HG02885 (cell line): ENCODE measurements at regions not wholly inside any gene's neighbourhood (a gene's known extent, or its start where the extent isn't known, plus 50 kb on each side); places are given as distances from the start of the nearest gene placed in this dataset.
A peak's percentile ranks its signal among the peaks of the same experiment; 100 is the strongest.
"Not testable (repeated sequence)": the region's sequence is repeated elsewhere in the genome, so short reads cannot be mapped to it uniquely, and the experiment has no call there.

ENCODE experiments used
- ATAC-seq: cut with Tn5 transposase; IDR thresholded peaks from one replicate; pipeline ENCODE4 v1.9.1; 2021; ENCODE audit warnings: mild to moderate bottlenecking; ENCODE audit not compliant: unreplicated experiment, poor library complexity

DNA sequence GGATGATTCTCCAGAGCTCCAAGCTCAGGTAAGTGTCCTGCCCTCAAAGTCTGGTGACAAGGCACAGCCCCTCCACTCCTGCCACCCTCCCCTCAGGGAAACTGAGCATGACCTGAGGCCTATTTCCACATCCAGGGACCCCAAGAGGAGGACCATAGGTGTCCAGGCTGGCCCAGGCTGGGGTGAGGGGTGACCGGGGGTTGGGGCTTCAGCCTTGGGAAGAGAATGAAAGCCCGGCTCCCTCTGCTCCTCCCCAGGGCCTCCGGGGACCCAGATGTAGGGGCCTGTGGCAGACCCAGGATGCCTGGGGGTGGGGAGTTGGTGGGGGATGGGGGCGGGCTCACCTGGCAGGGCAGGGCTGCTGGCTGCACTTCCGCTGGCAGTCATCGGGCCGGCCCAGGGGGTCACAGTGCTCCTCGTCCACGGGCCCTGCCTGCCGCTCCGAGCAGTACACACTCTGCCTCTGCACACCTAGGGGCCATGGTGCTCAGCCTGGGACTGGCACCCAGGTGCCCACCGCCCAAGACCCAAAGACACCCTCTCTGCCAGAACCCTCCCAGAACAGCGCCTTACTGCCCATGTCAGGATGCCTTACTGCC is 116.5 kb upstream of the AKAP13 start:
- ATAC-seq = not testable (repeated sequence)

DNA sequence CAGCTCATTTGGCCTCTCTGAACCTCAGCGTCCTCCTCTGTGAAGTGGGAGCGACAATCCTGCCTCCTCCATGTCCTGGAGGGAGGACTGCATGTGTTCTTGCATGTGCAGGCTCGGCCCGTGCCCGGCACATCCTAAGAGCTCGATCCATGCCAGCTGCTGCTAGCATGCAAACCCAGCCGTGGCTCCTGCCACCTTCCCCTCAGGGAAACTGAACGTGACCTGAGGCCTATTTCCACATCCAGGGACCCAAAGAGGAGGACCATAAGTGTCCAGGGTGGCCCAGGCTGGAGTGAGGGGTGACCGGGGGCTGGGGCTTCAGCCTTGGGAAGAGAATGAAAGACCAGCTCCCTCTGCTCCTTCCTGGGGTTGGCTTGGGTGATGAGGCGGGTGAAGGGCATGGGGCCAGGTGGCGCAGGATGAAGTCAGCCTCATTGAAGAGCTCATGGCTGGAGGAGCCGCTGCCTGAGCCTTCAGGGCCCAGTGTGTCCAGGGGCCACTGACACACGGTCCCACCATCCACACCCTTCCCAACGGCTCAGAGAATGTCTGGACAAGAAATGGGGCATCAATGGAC is 115.7 kb upstream of the AKAP13 start:
- ATAC-seq = not testable (repeated sequence)

DNA sequence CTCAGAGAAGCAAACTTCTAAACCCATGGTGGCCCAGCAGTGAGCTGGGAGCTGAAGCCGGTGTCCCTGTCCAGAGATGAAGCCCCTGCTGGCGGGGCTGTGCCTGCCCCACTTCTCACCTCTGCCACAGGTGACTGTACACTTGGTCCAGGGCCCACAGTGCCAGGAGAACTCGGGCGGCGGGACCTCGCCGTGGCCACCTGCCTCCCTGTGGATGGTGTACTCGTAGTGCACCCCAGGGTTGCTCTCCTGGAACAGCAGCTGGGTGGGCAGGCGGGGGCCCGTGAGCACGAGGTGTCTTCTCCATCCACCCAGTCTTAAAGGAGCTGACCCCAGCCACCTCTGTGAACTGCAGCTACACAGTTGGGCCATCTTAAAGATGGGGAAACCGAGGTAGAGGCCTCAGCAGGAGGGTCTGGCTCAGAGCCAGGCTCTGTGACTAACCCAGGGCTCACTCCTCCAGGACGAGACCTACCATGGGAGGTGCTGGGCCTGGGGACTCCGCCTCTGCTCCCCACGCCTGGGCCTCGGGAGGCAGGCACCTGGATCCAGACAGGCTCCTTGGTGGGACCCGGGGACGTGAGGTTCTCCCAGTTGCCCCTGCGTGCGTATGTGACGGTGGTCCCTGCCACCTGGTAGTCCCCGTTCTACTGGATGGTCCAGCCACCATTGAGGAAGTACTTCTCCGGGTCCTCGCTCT is 113.1 kb upstream of the AKAP13 start:
- not testable (repeated sequence) for ATAC-seq

DNA sequence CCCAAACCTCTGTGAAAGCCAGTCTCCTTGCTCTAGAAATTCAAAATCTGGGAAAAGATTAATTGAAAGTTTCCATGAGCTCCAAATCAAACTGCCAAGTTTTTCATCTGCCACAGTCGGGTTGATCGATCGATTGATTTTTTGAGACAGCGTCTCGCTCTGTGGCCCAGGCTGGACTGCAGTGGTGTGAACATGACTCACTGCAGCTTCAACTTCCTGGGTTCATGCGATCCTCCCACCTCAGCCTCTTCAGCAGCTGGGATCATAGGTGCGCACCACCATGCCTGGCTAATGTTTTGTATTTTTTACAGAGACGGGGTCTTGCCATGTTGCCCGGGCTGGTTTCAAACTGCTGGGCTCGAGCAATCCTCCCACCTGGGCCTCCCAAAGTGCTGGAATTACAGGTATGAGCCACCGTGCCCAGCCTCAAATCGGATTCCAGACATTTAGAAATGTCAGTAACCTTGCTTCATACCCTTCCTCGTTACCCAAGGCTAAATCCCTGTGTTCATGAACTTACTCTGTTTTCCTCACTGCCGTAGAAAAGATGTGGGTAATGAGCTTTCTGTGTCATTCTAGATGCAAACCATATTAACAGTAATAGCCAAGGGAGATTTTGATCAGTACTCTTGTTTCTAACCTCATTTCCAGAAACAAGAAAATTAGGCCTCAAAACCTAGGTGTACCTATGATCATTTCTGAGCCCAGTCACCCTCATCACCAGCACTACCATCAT is 105.9 kb upstream of the AKAP13 start:
- no peak for ATAC-seq

DNA sequence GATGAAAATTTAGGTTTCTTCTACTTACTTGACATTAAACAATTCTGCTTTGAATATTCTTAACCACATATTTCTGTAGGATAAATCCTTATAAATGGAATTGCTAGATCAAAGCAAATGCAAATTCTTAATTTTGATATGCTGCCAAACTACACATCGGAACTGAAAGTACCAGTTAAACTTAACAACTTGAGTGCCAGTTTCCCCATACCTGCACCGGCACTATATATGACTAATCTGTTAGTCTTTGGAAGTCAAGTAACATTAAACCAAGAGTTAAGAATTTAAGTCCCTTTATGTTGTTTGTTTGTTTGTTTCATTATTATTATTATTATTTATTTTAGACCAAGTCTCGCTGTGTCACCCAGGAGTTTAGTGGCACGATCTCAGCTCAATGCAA is 103.9 kb upstream of the AKAP13 start:
- no peak for ATAC-seq

DNA sequence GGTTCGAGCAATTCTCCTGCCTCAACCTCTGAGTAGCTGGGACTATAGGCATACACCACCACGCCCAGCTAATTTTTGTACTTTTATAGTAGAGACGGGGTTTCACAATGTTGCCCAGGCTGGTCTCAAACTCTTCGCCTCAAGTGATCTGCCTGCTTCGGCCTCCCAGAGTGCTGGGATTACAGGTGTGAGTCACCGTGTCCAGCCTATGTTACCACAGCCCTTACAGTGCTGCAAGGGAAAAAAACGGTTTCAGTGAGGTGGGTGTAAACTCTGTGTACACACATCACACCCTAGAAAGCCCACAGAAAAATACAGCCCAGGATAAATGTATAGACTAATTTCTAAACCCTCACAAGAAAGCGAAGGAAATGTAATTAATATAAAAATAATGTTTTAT is 103.5 kb upstream of the AKAP13 start:
- no peak for ATAC-seq

DNA sequence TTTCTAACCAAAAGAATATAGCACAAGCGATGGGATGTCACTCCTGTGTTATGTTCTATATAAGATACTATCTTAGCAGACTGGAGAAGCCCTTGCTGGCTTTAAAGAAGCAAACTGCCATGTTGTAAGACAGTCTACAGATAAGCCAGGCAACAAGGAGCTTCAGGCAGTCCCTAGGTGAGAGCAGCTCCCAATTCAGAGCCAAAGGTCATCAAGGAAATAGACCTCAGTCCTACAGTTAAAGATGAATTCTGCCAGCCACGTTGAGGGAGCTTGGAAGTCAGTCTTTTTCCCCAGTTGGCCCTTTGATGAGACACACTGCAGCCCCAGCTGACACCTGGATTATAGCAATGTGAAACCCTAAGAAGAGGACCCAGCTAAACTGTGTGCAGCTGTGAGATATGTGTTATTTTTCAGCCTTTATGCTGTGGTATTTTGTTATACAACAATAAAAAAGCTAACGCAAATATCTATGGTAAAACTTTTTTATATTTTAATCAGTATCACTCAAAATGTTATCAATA is 102.5 kb upstream of the AKAP13 start:
- ATAC-seq = no peak

DNA sequence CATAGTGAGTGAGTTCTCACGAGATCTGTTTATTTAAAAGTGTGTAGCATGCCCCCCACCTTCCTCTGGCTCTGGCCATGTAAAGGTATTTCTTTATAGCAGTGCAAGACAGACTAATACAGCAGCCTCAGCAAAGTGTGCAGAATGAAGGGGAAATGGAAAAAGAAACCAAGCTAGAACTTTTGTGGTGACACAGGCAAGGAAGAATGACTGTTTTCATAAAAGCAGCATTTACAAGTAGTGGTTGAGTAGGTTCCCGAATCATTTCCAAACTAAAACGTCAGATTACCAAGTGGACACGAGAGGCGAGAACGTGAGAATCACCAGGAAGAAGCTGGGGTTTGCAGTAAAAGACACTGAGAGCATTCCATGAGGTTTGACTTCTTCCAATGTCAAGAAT is 100.2 kb upstream of the AKAP13 start:
- peak; percentile 60 for ATAC-seq

DNA sequence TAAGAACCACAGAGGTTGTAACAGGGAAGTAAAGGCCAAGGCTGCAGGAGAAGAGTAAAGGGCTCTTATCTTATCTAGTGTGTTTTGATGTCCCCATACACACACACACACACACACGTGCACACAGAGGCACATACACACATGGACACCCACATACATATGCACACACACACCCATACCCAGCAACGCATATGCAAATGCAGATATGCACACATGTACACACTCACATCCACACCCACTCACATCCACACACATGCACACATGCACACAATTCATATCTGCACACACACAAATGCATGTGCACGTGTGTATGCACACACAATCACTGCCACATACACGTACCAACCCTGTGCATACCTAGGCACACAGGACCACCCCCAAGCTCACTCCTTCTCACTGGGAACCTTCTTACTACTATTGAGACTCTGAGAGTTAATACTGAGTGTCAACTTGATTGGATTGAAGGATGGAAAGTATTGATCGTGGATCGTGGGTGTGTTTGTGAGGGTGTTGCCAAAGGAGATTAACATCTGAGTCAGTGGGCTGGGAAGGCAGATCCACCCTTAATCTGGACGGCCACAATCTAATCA is 99.0 kb upstream of the AKAP13 start:
- no peak for ATAC-seq

DNA sequence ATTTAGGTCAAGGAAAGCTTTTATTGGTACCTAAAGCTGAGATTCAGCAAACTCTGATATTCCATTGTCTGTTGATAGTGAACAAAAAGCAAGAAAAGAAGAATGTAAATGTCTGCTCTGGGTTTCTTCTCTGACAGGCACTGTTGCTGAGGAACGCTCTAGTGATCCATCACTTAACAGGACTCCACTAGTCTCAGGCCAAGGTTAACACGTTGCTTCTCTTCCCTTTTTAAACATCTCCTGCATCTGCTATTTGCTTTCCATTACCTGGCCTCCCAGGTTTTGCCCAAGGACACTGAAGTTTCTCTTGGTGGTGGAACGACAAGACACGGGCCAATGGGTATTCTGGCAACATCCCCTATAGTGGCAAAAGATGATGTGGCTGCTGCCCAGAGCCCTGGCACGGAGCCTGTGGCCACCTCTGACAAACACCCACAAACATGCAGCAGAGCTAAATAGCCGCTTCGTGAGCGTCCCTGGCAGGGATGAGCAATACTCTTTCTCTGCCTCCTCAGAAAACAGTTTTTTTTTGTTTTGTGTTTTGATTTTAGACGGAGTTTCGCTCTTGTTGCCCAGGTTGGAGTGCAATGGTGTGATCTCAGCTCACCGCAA is 97.8 kb upstream of the AKAP13 start:
- ATAC-seq = no peak

DNA sequence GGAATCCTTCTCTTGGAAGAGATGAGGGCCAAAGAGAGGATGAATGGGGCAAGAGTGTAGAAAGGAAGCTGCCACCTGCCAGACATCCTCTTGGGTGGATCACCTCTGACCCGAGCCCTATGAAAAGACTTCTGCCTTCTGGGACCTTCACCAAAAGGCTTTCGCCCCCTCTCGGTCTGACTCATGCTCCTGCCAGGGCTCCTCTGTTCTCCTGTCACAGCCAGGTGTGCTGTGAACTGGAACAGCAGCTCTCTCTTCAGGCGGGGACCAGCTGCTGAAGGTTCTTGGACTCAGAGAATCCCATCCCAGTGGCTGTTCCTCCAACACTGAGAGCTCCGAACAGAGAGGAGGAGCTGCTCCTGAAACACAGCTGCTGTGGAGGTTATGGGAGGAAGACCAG is 96.6 kb upstream of the AKAP13 start:
- peak; percentile 70 for ATAC-seq

DNA sequence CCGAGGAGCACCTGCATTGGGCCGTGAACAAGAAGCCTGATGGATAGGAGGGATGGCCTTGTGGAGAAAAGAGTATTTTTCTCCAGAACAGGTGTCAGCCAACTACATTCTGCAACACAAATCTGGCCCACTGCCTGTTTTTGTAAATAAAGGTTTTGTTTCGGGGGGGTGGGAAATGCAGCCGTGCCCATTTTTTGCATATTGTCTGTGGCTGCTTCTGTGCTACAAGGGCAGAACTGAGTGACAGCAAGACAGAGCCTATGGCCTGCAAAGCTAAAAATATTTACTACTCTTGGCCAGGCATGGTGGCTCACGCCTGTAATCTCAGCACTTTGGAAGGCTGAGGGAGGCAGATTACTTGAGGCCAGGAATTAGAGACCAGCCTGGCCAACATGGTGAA is 95.9 kb upstream of the AKAP13 start:
- ATAC-seq = peak; percentile 72

DNA sequence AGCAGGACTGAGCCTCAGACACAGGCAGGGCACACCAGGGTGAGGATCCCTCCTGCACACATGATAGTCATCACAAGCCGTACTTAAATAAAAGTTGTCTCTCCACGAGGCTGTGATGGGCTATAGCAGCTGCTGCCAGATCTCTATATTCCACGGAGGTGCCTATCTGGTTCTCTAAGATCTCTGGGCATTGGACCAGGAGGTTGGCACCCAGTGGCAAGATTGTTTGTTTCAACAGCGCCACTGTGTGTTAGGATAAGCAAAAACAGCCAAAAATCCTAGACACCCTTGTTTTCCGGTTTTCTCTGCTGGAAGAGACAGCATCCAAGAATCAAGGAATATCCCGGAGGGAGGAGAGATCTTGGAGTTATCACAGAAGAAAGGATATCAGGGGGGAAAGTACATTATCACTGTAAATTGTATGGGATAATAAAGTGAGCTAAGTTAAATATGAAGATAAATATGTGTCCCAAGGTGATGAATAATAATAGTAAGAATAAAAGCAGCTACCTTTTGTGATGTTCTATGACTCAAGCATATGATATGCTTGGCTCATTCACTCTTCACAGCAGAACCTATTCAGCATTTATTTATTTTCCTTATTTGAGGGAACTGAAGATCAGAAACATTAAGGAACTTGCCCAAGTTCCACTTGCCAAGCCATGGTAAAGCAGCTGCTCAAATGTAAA is 90.6 kb upstream of the AKAP13 start:
- no peak for ATAC-seq

DNA sequence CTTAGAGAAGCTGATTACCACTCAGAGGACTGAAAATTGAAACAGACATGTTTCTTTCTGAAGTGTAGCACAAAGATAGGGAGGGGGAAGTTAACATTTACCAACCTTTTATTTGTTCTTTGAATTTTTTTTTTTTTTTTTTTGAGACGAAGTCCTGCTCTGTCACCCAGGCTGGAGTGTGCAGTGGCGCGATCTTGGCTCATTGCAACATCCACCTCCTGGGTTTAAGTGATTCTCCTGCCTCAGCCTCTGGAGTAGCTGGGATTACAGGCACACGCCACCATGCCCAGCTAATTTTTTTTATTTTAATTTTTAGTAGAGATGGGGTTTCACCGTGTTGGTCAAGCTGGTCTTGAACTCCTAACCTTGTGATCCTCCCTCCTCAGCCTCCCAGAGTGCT is 87.8 kb upstream of the AKAP13 start:
- ATAC-seq = not testable (repeated sequence)

DNA sequence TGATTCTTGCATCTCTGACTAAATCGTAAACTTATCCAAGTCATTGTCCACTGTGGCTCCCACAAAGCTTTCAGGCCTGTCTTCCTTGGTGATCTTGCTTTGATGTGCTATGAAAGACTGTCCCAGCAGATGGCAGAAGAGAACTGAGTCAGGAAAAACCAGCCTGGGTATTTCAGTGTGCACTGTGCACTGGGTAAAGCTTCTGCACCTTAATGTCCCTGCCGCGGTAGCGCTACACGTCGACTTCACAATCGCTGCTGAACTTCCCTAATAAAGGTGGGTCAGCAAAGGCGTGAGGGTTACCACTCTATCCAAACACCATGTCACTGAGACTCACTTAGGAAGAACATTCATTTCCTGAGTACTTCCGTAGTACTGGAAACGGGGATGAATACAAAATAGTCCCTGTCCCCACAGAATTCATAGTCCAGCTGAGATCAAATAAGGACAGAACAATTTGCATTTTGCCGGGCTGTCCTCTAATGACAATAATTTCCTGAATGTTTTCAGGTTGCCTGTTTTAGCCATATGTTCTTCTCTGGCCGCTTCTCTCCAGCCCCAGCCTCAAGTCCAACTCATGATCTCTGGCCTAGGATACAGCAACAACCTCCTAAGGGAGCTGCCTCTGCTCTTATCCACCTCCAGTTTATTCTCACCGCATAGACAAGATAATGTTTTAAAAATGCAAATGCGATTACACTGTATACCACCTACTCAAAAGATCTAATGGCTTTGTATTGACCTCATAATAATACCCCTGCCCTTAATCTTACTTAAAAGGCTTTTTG is 83.6 kb upstream of the AKAP13 start:
- peak; percentile 95 for ATAC-seq

DNA sequence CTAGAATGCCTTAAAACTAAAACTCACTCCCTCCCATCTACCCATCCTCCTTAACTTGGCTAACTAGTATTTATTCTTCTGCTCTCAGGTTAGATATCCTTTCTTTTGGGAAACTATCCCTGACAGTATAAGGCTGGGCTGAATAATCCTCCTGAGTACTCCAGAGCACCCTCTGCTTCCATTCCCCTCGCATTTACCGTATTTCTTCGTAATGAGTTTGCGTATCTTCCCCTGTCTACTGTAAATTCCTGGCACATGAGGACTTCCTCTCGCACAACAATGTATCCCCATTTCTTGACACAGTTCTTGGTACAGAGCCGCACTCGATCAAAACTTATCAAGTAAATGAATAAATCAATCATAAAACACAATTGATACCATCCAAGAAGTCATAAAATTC is 82.9 kb upstream of the AKAP13 start:
- ATAC-seq = no peak

DNA sequence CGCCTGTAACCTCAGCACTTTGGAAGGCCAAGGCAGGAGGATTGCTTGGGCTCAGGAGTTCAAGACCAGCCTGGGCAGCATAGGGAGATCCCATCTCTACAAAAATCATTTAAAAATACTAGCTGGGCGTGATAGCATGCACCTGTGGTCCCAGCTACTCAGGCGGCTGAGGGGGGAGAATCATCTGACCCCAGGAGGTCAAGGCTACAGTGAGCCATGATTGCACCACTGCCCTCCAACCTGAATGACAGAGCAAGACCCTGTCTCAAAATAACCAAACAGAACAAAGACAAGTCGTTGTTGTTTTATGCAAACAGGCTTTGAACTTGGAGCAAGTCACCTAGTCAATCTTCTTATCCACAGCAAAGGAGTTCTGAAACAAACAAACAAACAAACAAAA is 82.0 kb upstream of the AKAP13 start:
- no peak for ATAC-seq

DNA sequence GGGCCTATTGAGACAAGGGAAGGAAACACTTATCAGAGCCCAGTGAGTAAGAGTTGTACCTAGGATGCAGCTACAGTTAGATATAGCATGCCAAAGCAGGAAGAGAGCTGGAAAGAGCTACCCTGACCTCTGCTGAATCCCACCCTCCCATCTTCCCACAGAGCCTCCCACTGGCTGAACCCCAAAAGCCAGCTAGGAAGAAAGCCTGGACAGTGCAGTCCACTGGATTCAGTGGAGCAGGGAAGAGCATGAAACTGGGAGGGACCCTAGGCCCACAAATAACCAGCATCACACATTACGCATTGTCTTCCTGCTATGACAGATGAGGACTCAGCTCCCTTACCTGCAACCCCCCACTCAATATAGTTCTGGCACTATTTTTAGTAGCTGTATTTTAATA is 81.5 kb upstream of the AKAP13 start:
- no peak for ATAC-seq

DNA sequence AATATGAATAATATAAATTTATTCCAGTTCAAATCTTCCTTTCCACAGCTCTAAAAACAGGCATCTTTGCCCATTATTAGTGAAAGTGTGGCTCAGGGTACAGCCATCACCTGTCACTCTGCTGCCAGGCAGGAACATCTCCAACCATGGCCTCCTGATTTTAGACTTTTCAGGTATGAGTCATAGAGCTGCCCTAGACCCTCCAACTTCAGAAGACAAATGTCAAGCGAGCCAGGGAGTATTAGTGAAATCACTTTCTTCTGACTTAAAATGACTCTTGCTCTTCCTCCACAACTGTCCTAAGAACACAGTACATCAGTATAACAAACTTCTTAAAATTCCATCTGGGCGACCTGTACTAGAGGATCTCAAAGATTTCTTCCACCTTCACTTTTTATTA is 78.1 kb upstream of the AKAP13 start:
- ATAC-seq = no peak
